Stomach (tissue), 8 donors: ENCODE measurements at regions not wholly inside any gene's neighbourhood (a gene's known extent, or its start where the extent isn't known, plus 50 kb on each side); places are given as distances from the start of the nearest gene placed in this dataset.

Experiments
- DNase-seq, 2 donors: peaks; one replicate each; pipeline versions ENCODE4 v3.0.0 to v3.0.0-alpha.2; 2013 to 2019
- H3K27ac ChIP-seq, 5 donors: fragments of 200-600 bp in 4 of 5; sonication (generic) in 4 of 5; one replicate each; pipeline ENCODE4 v1.5.1; 2013 to 2019; ENCODE audit warnings: mild to moderate bottlenecking in 1 of 5, moderate library complexity in 1 of 5
- H3K27me3 ChIP-seq, 3 donors: fragments of 200-600 bp; sonication (generic); one replicate each; pipeline ENCODE4 v1.5.1; 2017 to 2019; ENCODE audit warnings: mixed run types in 1 of 3
- H3K36me3 ChIP-seq, 4 donors: fragments of 200-600 bp; sonication (generic); 1 replicate in 3 of 4; 2 replicates in 1 of 4; pipeline ENCODE4 v1.5.1; 2016 to 2019
- H3K4me1 ChIP-seq, 4 donors: fragments of 200-600 bp; sonication (generic); one replicate each; pipeline ENCODE4 v1.5.1; 2016 to 2019
- H3K4me3 ChIP-seq, 4 donors: fragments of 200-600 bp; sonication (generic) in 3 of 4; one replicate each; pipeline ENCODE4 v1.5.1; 2016 to 2019; ENCODE audit warnings: mild to moderate bottlenecking in 1 of 4
- H3K9me3 ChIP-seq, 4 donors: fragments of 200-600 bp; sonication (generic); one replicate each; pipeline ENCODE4 v1.5.1; 2016 to 2019
- CTCF ChIP-seq, 7 experiments: fragments of 450-650 bp in 4 of 7; fragments of 200-600 bp in 3 of 7; sonication (generic) in 3 of 7; IDR thresholded peaks; one replicate each; pipeline ENCODE4 v1.5.1; 2016 to 2019; ENCODE audit warnings: antibody characterized with exemption in 7 of 7, control low read depth in 2 of 7, mild to moderate bottlenecking in 1 of 7
- EP300 ChIP-seq: sonication (generic); formaldehyde crosslinking; IDR thresholded peaks from one replicate; pipeline ENCODE4 v1.6.1; 2017; ENCODE audit warnings: antibody characterized with exemption
- POLR2A ChIP-seq, 4 donors: fragments of 450-650 bp; IDR thresholded peaks; one replicate each; pipeline ENCODE4 v1.6.1; 2016; ENCODE audit warnings: antibody characterized with exemption in 4 of 4, control low read depth in 2 of 4, mild to moderate bottlenecking in 1 of 4, moderate library complexity in 1 of 4
- POLR2AphosphoS5 ChIP-seq, 3 donors: sonication (generic); formaldehyde crosslinking; IDR thresholded peaks; one replicate each; pipeline ENCODE4 v1.6.1; 2016; ENCODE audit warnings: antibody characterized with exemption in 3 of 3
- WGBS, 5 donors: extraction: QIAGEN DNeasy Blood & Tissue Kit in 3 of 5; methylation state at CpG; one replicate each; pipeline versions ENCODE4 v1.1.5 to v1.1.7; 2013 to 2018; 5-methylcytosine and 5-hydroxymethylcytosine counted together
- intact Hi-C: fragments of 100-400 bp; cut with DNase I; formaldehyde crosslinking; loops from one replicate; pipeline ENCODE4 v1.15.1; 2023; ENCODE audit warnings: low total_unique reads
- donor health status: healthy with polysubstance abuse.
- donor health status: Bipolar disorder and iron deficiency.
- donor health status: healthy.

- no peak overlapping the region for H3K4me3 ChIP-seq
- H3K27me3 ChIP-seq, result no peaks in the 10 kb centered on the region
- no peak for TF ChIP-seq EP300
- no peak for TF ChIP-seq POLR2A (IDR thresholded peaks at IDR 0.05)
- TF ChIP-seq POLR2AphosphoS5 (IDR thresholded peaks at IDR 0.05), result no peak
- no peak for TF ChIP-seq CTCF (IDR thresholded peaks at IDR 0.05)
- no peaks in the 10 kb centered on the region for H3K4me1 ChIP-seq
- H3K9me3 ChIP-seq, result peaks cover 0 to 8% (median 0%) of the 10 kb centered on the region in 4 donors
- no peak overlapping the region for H3K27ac ChIP-seq
- no peak for DNase-seq
- intact Hi-C loops, result no loop called here
- 87 to 93% (median 92%) methylated on average over 4 of the region's 4 CpGs for WGBS, 5 donors
- H3K36me3 ChIP-seq, result no peaks in the 10 kb centered on the region
These were observed 211.6 kb downstream of the PTH2R start for GRCh38 chr2:208618220-208618619.

GRCh38 chr2:208619993-208620392 lies 213.4 kb downstream of the PTH2R start:
- no peak for TF ChIP-seq POLR2AphosphoS5 (IDR thresholded peaks at IDR 0.05)
- no peak for TF ChIP-seq POLR2A (IDR thresholded peaks at IDR 0.05)
- TF ChIP-seq EP300, result no peak
- no peak for TF ChIP-seq CTCF (IDR thresholded peaks at IDR 0.05)
- H3K27me3 ChIP-seq, result no peaks in the 10 kb centered on the region
- no peak overlapping the region for H3K27ac ChIP-seq
- WGBS, 5 donors, result 77 to 100% (median 95%) methylated on average over 1 of the region's 1 CpG
- peaks cover 0 to 8% (median 0%) of the 10 kb centered on the region in 4 donors for H3K9me3 ChIP-seq
- intact Hi-C loops, result no loop called here
- no peaks in the 10 kb centered on the region for H3K36me3 ChIP-seq
- H3K4me1 ChIP-seq, result no peaks in the 10 kb centered on the region
- no peak for DNase-seq
- no peak overlapping the region for H3K4me3 ChIP-seq

GRCh38 chr2:208620487-208620978 lies 213.9 kb downstream of the PTH2R start:
- WGBS, 5 donors, result 31 to 58% (median 43%) methylated on average over 1 of the region's 1 CpG
- no peaks in the 10 kb centered on the region for H3K36me3 ChIP-seq
- no peaks in the 10 kb centered on the region for H3K4me1 ChIP-seq
- TF ChIP-seq POLR2AphosphoS5 (IDR thresholded peaks at IDR 0.05), result no peak
- TF ChIP-seq CTCF (IDR thresholded peaks at IDR 0.05), result no peak
- TF ChIP-seq EP300, result no peak
- no peak for TF ChIP-seq POLR2A (IDR thresholded peaks at IDR 0.05)
- H3K9me3 ChIP-seq, result peaks cover 0 to 8% (median 0%) of the 10 kb centered on the region in 4 donors
- no peak overlapping the region for H3K4me3 ChIP-seq
- DNase-seq, result no peak
- intact Hi-C loops, result no loop called here
- no peak overlapping the region for H3K27ac ChIP-seq
- H3K27me3 ChIP-seq, result no peaks in the 10 kb centered on the region

GRCh38 chr2:208627110-208627884 lies 220.7 kb downstream of the PTH2R start:
- 71 to 88% (median 78%) methylated on average over 2 of the region's 2 CpGs for WGBS, 5 donors
- H3K27me3 ChIP-seq, result no peaks in the 10 kb centered on the region
- no peak overlapping the region for H3K4me3 ChIP-seq
- H3K27ac ChIP-seq, result no peak overlapping the region
- no peak for DNase-seq
- no peaks in the 10 kb centered on the region for H3K9me3 ChIP-seq
- no peaks in the 10 kb centered on the region for H3K4me1 ChIP-seq
- H3K36me3 ChIP-seq, result no peaks in the 10 kb centered on the region
- no peak for TF ChIP-seq POLR2A (IDR thresholded peaks at IDR 0.05)
- no peak for TF ChIP-seq POLR2AphosphoS5 (IDR thresholded peaks at IDR 0.05)
- TF ChIP-seq EP300, result no peak
- TF ChIP-seq CTCF (IDR thresholded peaks at IDR 0.05), result no peak
- intact Hi-C loops, result no loop called here
